ENCODE measurements at regions not wholly inside any gene's neighbourhood (a gene's known extent, or its start where the extent isn't known, plus 50 kb on each side); places are given as distances from the start of the nearest gene placed in this dataset.

DNA sequence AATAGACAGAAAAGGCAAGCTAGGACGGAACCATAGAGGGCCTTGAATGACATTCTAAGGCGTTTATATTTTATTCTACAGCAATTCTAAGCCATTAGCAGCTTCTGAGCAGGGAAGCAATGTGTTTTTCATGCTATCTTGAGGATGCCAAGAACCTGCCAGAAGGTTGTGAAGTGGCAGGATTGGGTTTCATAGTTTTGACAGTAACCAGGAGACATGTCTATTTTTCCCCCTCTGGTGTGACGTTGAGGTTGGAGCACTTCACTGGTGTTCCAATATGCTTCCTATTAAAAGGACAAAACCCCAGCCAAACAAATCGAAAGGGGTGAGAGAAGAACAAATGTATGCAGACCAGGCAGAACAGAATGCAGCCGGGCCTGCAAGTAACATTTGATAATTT, 148.2 kb downstream of the SPATA19 start:
- no peaks in the 10 kb centered on the region for H3K23me2 ChIP-seq (ENCODE audit: insufficient read length, low read depth, low read length, poor library complexity, severe bottlenecking)
- no peak overlapping the region for H3T11ph ChIP-seq (ENCODE audit: low read length)
- Mint-ChIP-seq H3K9me3 (no peaks in the 10 kb centered on the region), H3K27ac (no peak overlapping the region), H3K36me3 (ENCODE audit: insufficient read depth in 1 of 3, low read depth in 3 of 3) (no peaks in the 10 kb centered on the region), H3K27me3 (ENCODE audit: low read depth) (peaks cover 1% of the 10 kb centered on the region), H3K4me1 (peaks cover 0 to 4% of the 10 kb centered on the region in 2 experiments; a peak in 2 of 4 replicates), H3K4me3 (no peak overlapping the region)
- no peak overlapping the region for H2BK20ac ChIP-seq (ENCODE audit: low read depth, low read length, poor library complexity, severe bottlenecking)
- H2BK5ac ChIP-seq (ENCODE audit: insufficient read length, low read length) = no peak overlapping the region
- no peak overlapping the region for H4K91ac ChIP-seq (ENCODE audit: insufficient read length, low read depth, low read length)
- no peak overlapping the region for H3K14ac ChIP-seq (ENCODE audit: insufficient read depth, low read length)
- no peak overlapping the region for H3K18ac ChIP-seq (ENCODE audit: insufficient read length, low read depth, low read length)
- H3K79me2 ChIP-seq (ENCODE audit: insufficient read depth, low read length) = no peaks in the 10 kb centered on the region
- H3K27me3 ChIP-seq (ENCODE audit: insufficient read depth, low read length) = no peaks in the 10 kb centered on the region
- no peak overlapping the region for H3K27ac ChIP-seq (ENCODE audit: insufficient read length, low read depth, low read length)
- no peaks in the 10 kb centered on the region for H4K20me1 ChIP-seq (ENCODE audit: control insufficient read depth, insufficient read depth, insufficient read length)
- H3K4ac ChIP-seq (ENCODE audit: low read depth, low read length) = no peak overlapping the region
- no peak overlapping the region for H2BK12ac ChIP-seq (ENCODE audit: insufficient read length, low read depth, low read length)
- DNase-seq = peak; percentile 2
- no peak overlapping the region for H2BK120ac ChIP-seq (ENCODE audit: low read depth, low read length, poor library complexity, severe bottlenecking)
- no peaks in the 10 kb centered on the region for H3K79me1 ChIP-seq (ENCODE audit: insufficient read depth, low read depth, low read length, poor library complexity, severe bottlenecking)
- no peak overlapping the region for H3K9ac ChIP-seq (ENCODE audit: extremely low read depth, insufficient read length, low read length)
- no peak overlapping the region for H3K56ac ChIP-seq (ENCODE audit: insufficient read length, low read depth, low read length)
- H3K23ac ChIP-seq (ENCODE audit: insufficient read length, low read depth, low read length) = no peak overlapping the region
- no CpG with 5 or more reads among the region's 5 CpGs for WGBS (ENCODE audit: extremely low coverage, insufficient read length, low lambda C conversion rate)
- TF ChIP-seq, protein P1, sequence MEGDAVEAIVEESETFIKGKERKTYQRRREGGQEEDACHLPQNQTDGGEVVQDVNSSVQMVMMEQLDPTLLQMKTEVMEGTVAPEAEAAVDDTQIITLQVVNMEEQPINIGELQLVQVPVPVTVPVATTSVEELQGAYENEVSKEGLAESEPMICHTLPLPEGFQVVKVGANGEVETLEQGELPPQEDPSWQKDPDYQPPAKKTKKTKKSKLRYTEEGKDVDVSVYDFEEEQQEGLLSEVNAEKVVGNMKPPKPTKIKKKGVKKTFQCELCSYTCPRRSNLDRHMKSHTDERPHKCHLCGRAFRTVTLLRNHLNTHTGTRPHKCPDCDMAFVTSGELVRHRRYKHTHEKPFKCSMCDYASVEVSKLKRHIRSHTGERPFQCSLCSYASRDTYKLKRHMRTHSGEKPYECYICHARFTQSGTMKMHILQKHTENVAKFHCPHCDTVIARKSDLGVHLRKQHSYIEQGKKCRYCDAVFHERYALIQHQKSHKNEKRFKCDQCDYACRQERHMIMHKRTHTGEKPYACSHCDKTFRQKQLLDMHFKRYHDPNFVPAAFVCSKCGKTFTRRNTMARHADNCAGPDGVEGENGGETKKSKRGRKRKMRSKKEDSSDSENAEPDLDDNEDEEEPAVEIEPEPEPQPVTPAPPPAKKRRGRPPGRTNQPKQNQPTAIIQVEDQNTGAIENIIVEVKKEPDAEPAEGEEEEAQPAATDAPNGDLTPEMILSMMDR (conservative IDR thresholded peaks at IDR 0.05) = no peak
- no peak overlapping the region for H4K5ac ChIP-seq (ENCODE audit: insufficient read length, low read depth, low read length)
- no peak overlapping the region for H2AK5ac ChIP-seq (ENCODE audit: insufficient read length, low read length)
- no peak overlapping the region for H2BK15ac ChIP-seq (ENCODE audit: low read depth, low read length)
- H3K9me3 ChIP-seq (ENCODE audit: control insufficient read depth, low read depth, low read length) = no peaks in the 10 kb centered on the region
- no peak overlapping the region for H2AFZ ChIP-seq (ENCODE audit: low read length)
- H3K4me2 ChIP-seq (ENCODE audit: insufficient read depth, insufficient read length, low read length) = no peak overlapping the region
- no peak overlapping the region for H4K8ac ChIP-seq (replicated peaks; ENCODE audit: insufficient read length, low read depth, low read length)
- no peaks in the 10 kb centered on the region for H3K4me1 ChIP-seq (ENCODE audit: insufficient read depth, low read length)

Measured in H9 (cell line).